HUES6 (cell line): ENCODE measurements at regions not wholly inside any gene's neighbourhood (a gene's known extent, or its start where the extent isn't known, plus 50 kb on each side); places are given as distances from the start of the nearest gene placed in this dataset.
A peak's percentile ranks its signal among the peaks of the same experiment; 100 is the strongest.
"Not testable (repeated sequence)": the region's sequence is repeated elsewhere in the genome, so short reads cannot be mapped to it uniquely, and the experiment has no call there.

Experiments used
- H3K27ac ChIP-seq: 2 replicates; pipeline ENCODE4 v1.7.0; 2013; ENCODE audit warnings: low read depth, mild to moderate bottlenecking, low read length, inconsistent platforms
- H3K27me3 ChIP-seq: 2 replicates; pipeline ENCODE4 v1.6.1; 2013; ENCODE audit warnings: low read length; ENCODE audit not compliant: control insufficient read depth, insufficient read depth
- H3K36me3 ChIP-seq: 2 replicates; pipeline ENCODE4 v1.6.1; 2013; ENCODE audit warnings: low read length; ENCODE audit not compliant: control insufficient read depth, insufficient read depth
- H3K4me1 ChIP-seq: 2 replicates; pipeline ENCODE4 v1.6.1; 2013; ENCODE audit warnings: low read length; ENCODE audit not compliant: control insufficient read depth, insufficient read depth
- H3K4me3 ChIP-seq: 2 replicates; pipeline ENCODE4 v1.5.1; 2013; ENCODE audit warnings: low read depth, low read length
- H3K9ac ChIP-seq: one replicate; pipeline ENCODE4 v1.6.1; 2013; ENCODE audit warnings: mild to moderate bottlenecking, low read length
- H3K9me3 ChIP-seq: 2 replicates; pipeline ENCODE4 v1.6.1; 2013; ENCODE audit warnings: low read depth, low read length; ENCODE audit not compliant: control insufficient read depth, insufficient read depth

- H3K4me1 ChIP-seq = no peaks in the 10 kb centered on the region
- no peaks in the 10 kb centered on the region for H3K27me3 ChIP-seq
- no peak overlapping the region for H3K27ac ChIP-seq
- H3K9ac ChIP-seq = no peak overlapping the region
- H3K4me3 ChIP-seq = no peak overlapping the region
- no peaks in the 10 kb centered on the region for H3K36me3 ChIP-seq
- no peaks in the 10 kb centered on the region for H3K9me3 ChIP-seq
Observed at GRCh38 chr18:75862458-75862857, 435.0 kb upstream of the SMIM21 start.

GRCh38 chr18:75860166-75860565 lies 432.7 kb upstream of the SMIM21 start:
- Histone ChIP-seq H3K9ac (no peak overlapping the region), H3K36me3 (no peaks in the 10 kb centered on the region)

GRCh38 chr18:75859533-75859932 lies 432.0 kb upstream of the SMIM21 start:
- no peaks in the 10 kb centered on the region for H3K9me3 ChIP-seq
- no peak overlapping the region for H3K9ac ChIP-seq
- no peaks in the 10 kb centered on the region for H3K27me3 ChIP-seq
- H3K27ac ChIP-seq = no peak overlapping the region
- no peak overlapping the region for H3K4me3 ChIP-seq
- no peaks in the 10 kb centered on the region for H3K4me1 ChIP-seq
- H3K36me3 ChIP-seq = no peaks in the 10 kb centered on the region

More at GRCh38 chr18:75860166-75860565, 432.7 kb upstream of the SMIM21 start:
- H3K27me3 ChIP-seq = no peaks in the 10 kb centered on the region
- no peak overlapping the region for H3K27ac ChIP-seq
- no peaks in the 10 kb centered on the region for H3K9me3 ChIP-seq
- no peak overlapping the region for H3K4me3 ChIP-seq
- H3K4me1 ChIP-seq = no peaks in the 10 kb centered on the region

GRCh38 chr18:75858754-75859153 lies 431.3 kb upstream of the SMIM21 start:
- Histone ChIP-seq H3K27ac (no peak overlapping the region), H3K9me3 (no peaks in the 10 kb centered on the region), H3K36me3 (no peaks in the 10 kb centered on the region), H3K4me1 (no peaks in the 10 kb centered on the region), H3K27me3 (no peaks in the 10 kb centered on the region), H3K9ac (no peak overlapping the region), H3K4me3 (no peak overlapping the region)

GRCh38 chr18:75857558-75857957 lies 430.1 kb upstream of the SMIM21 start:
- H3K36me3 ChIP-seq = no peaks in the 10 kb centered on the region
- H3K9me3 ChIP-seq = no peaks in the 10 kb centered on the region
- H3K9ac ChIP-seq = no peak overlapping the region
- no peaks in the 10 kb centered on the region for H3K27me3 ChIP-seq
- H3K4me3 ChIP-seq = no peak overlapping the region
- H3K27ac ChIP-seq = no peak overlapping the region
- H3K4me1 ChIP-seq = no peaks in the 10 kb centered on the region

GRCh38 chr18:75854808-75855207 lies 427.3 kb upstream of the SMIM21 start:
- H3K36me3 ChIP-seq = no peaks in the 10 kb centered on the region
- no peak overlapping the region for H3K4me3 ChIP-seq
- no peak overlapping the region for H3K27ac ChIP-seq
- no peaks in the 10 kb centered on the region for H3K27me3 ChIP-seq
- H3K9ac ChIP-seq = no peak overlapping the region
- no peaks in the 10 kb centered on the region for H3K4me1 ChIP-seq
- H3K9me3 ChIP-seq = no peaks in the 10 kb centered on the region

- H3K9me3 ChIP-seq = no peaks in the 10 kb centered on the region
- H3K4me1 ChIP-seq = no peaks in the 10 kb centered on the region
- no peaks in the 10 kb centered on the region for H3K27me3 ChIP-seq
- no peak overlapping the region for H3K9ac ChIP-seq
- no peaks in the 10 kb centered on the region for H3K36me3 ChIP-seq
- H3K27ac ChIP-seq = no peak overlapping the region
- no peak overlapping the region for H3K4me3 ChIP-seq
Observed at GRCh38 chr18:75854174-75854573, 426.7 kb upstream of the SMIM21 start.

- H3K36me3 ChIP-seq = no peaks in the 10 kb centered on the region
- H3K9ac ChIP-seq = no peak overlapping the region
- peak overlapping the region; percentile 40 for H3K4me3 ChIP-seq
- no peaks in the 10 kb centered on the region; the same call in 1 of the 2 replicates for H3K27me3 ChIP-seq
- peaks cover 4% of the 10 kb centered on the region; the same call in 1 of the 2 replicates for H3K4me1 ChIP-seq
- H3K9me3 ChIP-seq = 0 out of 2 replicates have a peak, but pooled peaks cover 2% of the 10 kb centered on the region
- no peak overlapping the region for H3K27ac ChIP-seq
Observed at GRCh38 chr18:75846321-75846720, 418.8 kb upstream of the SMIM21 start.

- Histone ChIP-seq H3K36me3 (no peaks in the 10 kb centered on the region), H3K4me3 (no peak overlapping the region), H3K27me3 (no peaks in the 10 kb centered on the region; the same call in 1 of the 2 replicates), H3K9me3 (0 out of 2 replicates have a peak, but pooled peaks cover 2% of the 10 kb centered on the region), H3K27ac (no peak overlapping the region), H3K9ac (no peak overlapping the region), H3K4me1 (peaks cover 4% of the 10 kb centered on the region; the same call in 1 of the 2 replicates)
Observed at GRCh38 chr18:75845413-75845812, 417.9 kb upstream of the SMIM21 start.

- Histone ChIP-seq H3K4me1 (peaks cover 4% of the 10 kb centered on the region; the same call in 1 of the 2 replicates), H3K9ac (no peak overlapping the region), H3K36me3 (no peaks in the 10 kb centered on the region), H3K9me3 (0 out of 2 replicates have a peak, but pooled peaks cover 2% of the 10 kb centered on the region), H3K27ac (no peak overlapping the region), H3K27me3 (no peaks in the 10 kb centered on the region; the same call in 1 of the 2 replicates), H3K4me3 (no peak overlapping the region)
Observed at GRCh38 chr18:75844146-75844545, 416.6 kb upstream of the SMIM21 start.

- Histone ChIP-seq H3K27ac (no peak overlapping the region), H3K4me3 (no peak overlapping the region), H3K9ac (no peak overlapping the region), H3K4me1 (no peaks in the 10 kb centered on the region), H3K36me3 (no peaks in the 10 kb centered on the region), H3K27me3 (no peaks in the 10 kb centered on the region), H3K9me3 (0 out of 2 replicates have a peak, but pooled peaks cover 1% of the 10 kb centered on the region)
Observed at GRCh38 chr18:75840131-75840530, 412.6 kb upstream of the SMIM21 start.

GRCh38 chr18:75839686-75840085 lies 412.2 kb upstream of the SMIM21 start:
- not testable (repeated sequence) for H3K9ac ChIP-seq, H3K36me3 ChIP-seq, H3K27ac ChIP-seq, H3K4me3 ChIP-seq, H3K9me3 ChIP-seq, H3K27me3 ChIP-seq, H3K4me1 ChIP-seq
